ENCODE measurements at regions not wholly inside any gene's neighbourhood (a gene's known extent, or its start where the extent isn't known, plus 50 kb on each side); places are given as distances from the start of the nearest gene placed in this dataset.

- no peak overlapping the region for H3K4me2 ChIP-seq
- no peak for TF ChIP-seq Cebpa-rat (IDR thresholded peaks at IDR 0.05)
- no peaks in the 10 kb centered on the region for H3K27me3 ChIP-seq
- H3K27ac ChIP-seq: no peak overlapping the region
- no peaks in the 10 kb centered on the region for H3K9me3 ChIP-seq (replicated peaks in 1 of 11)
- no peaks in the 10 kb centered on the region for H4K20me1 ChIP-seq
- H3K4me3 ChIP-seq: no peak overlapping the region
- H3K36me3 ChIP-seq: no peaks in the 10 kb centered on the region
- no peaks in the 10 kb centered on the region for H3K4me1 ChIP-seq
- no peak overlapping the region for H3K9ac ChIP-seq
Measured at GRCh38 chr14:27228053-27228452, 630.2 kb upstream of the NOVA1 start.

- H3K4me1 ChIP-seq: no peaks in the 10 kb centered on the region
- no peak overlapping the region for H3K4me3 ChIP-seq
- no peak overlapping the region for H3K9ac ChIP-seq
- H4K20me1 ChIP-seq: no peaks in the 10 kb centered on the region
- no peaks in the 10 kb centered on the region for H3K36me3 ChIP-seq
- no peaks in the 10 kb centered on the region for H3K9me3 ChIP-seq (replicated peaks in 1 of 11)
- no peak for TF ChIP-seq Cebpa-rat (IDR thresholded peaks at IDR 0.05)
- no peaks in the 10 kb centered on the region for H3K27me3 ChIP-seq
- no peak overlapping the region for H3K27ac ChIP-seq
- no peak overlapping the region for H3K4me2 ChIP-seq
Measured at GRCh38 chr14:27234331-27234730, 636.5 kb upstream of the NOVA1 start.

- H4K20me1 ChIP-seq: no peaks in the 10 kb centered on the region
- no peak overlapping the region for H3K4me3 ChIP-seq
- H3K27ac ChIP-seq: no peak overlapping the region
- no peaks in the 10 kb centered on the region for H3K4me1 ChIP-seq
- no peaks in the 10 kb centered on the region for H3K27me3 ChIP-seq
- no peak for TF ChIP-seq Cebpa-rat (IDR thresholded peaks at IDR 0.05)
- H3K4me2 ChIP-seq: no peak overlapping the region
- no peak overlapping the region for H3K9ac ChIP-seq
- no peaks in the 10 kb centered on the region for H3K9me3 ChIP-seq (replicated peaks in 1 of 11)
- no peaks in the 10 kb centered on the region for H3K36me3 ChIP-seq
Measured at GRCh38 chr14:27236601-27237000, 638.8 kb upstream of the NOVA1 start.

GRCh38 chr14:27242874-27243273 lies 645.0 kb upstream of the NOVA1 start:
- Histone ChIP-seq H3K4me2 (no peak overlapping the region), H4K20me1 (no peaks in the 10 kb centered on the region), H3K9ac (no peak overlapping the region), H3K9me3 (replicated peaks in 1 of 11) (no peaks in the 10 kb centered on the region), H3K4me3 (no peak overlapping the region), H3K27me3 (no peaks in the 10 kb centered on the region), H3K27ac (no peak overlapping the region), H3K4me1 (no peaks in the 10 kb centered on the region), H3K36me3 (no peaks in the 10 kb centered on the region)
- no peak for TF ChIP-seq Cebpa-rat (IDR thresholded peaks at IDR 0.05)

GRCh38 chr14:27243365-27243764 lies 645.5 kb upstream of the NOVA1 start:
- no peak overlapping the region for H3K4me2 ChIP-seq

GRCh38 chr14:27245947-27246346 lies 648.1 kb upstream of the NOVA1 start:
- no peaks in the 10 kb centered on the region for H3K27me3 ChIP-seq
- H3K4me1 ChIP-seq: no peaks in the 10 kb centered on the region
- H3K36me3 ChIP-seq: no peaks in the 10 kb centered on the region
- TF ChIP-seq Cebpa-rat (IDR thresholded peaks at IDR 0.05): no peak
- no peak overlapping the region for H3K9ac ChIP-seq
- 0 out of 22 replicates have a peak, but pooled peaks cover 0 to 6% (median 0%) of the 10 kb centered on the region in 11 experiments for H3K9me3 ChIP-seq (replicated peaks in 1 of 11)
- H3K4me2 ChIP-seq: no peak overlapping the region
- H3K27ac ChIP-seq: no peak overlapping the region
- no peaks in the 10 kb centered on the region for H4K20me1 ChIP-seq
- H3K4me3 ChIP-seq: no peak overlapping the region

More at GRCh38 chr14:27243365-27243764, 645.5 kb upstream of the NOVA1 start:
- no peaks in the 10 kb centered on the region for H4K20me1 ChIP-seq
- H3K27ac ChIP-seq: no peak overlapping the region
- no peak overlapping the region for H3K4me3 ChIP-seq
- H3K9me3 ChIP-seq (replicated peaks in 1 of 11): 0 out of 22 replicates have a peak, but pooled peaks cover 0 to 1% (median 0%) of the 10 kb centered on the region in 11 experiments
- H3K4me1 ChIP-seq: no peaks in the 10 kb centered on the region
- H3K36me3 ChIP-seq: no peaks in the 10 kb centered on the region
- H3K27me3 ChIP-seq: no peaks in the 10 kb centered on the region
- no peak for TF ChIP-seq Cebpa-rat (IDR thresholded peaks at IDR 0.05)
- H3K9ac ChIP-seq: no peak overlapping the region

- H3K27me3 ChIP-seq: no peaks in the 10 kb centered on the region
- H3K27ac ChIP-seq: no peak overlapping the region
- H3K9me3 ChIP-seq (replicated peaks in 1 of 11): no peaks in the 10 kb centered on the region
- H3K4me2 ChIP-seq: no peak overlapping the region
- no peaks in the 10 kb centered on the region for H3K36me3 ChIP-seq
- no peak overlapping the region for H3K4me3 ChIP-seq
- TF ChIP-seq Cebpa-rat (IDR thresholded peaks at IDR 0.05): no peak
- no peak overlapping the region for H3K9ac ChIP-seq
- no peaks in the 10 kb centered on the region for H4K20me1 ChIP-seq
- no peaks in the 10 kb centered on the region for H3K4me1 ChIP-seq
Measured at GRCh38 chr14:27253966-27254365, 656.1 kb upstream of the NOVA1 start.

- Histone ChIP-seq H3K9ac (no peak overlapping the region), H4K20me1 (no peaks in the 10 kb centered on the region), H3K27me3 (no peaks in the 10 kb centered on the region), H3K9me3 (replicated peaks in 1 of 11) (no peaks in the 10 kb centered on the region), H3K4me2 (no peak overlapping the region), H3K36me3 (no peaks in the 10 kb centered on the region), H3K4me3 (no peak overlapping the region), H3K27ac (no peak overlapping the region), H3K4me1 (no peaks in the 10 kb centered on the region)
- TF ChIP-seq Cebpa-rat (IDR thresholded peaks at IDR 0.05): no peak
Measured at GRCh38 chr14:27256805-27257204, 659.0 kb upstream of the NOVA1 start.

GRCh38 chr14:27267876-27268275 lies 670.0 kb upstream of the NOVA1 start:
- Histone ChIP-seq H3K4me1 (no peaks in the 10 kb centered on the region), H3K4me2 (no peak overlapping the region), H3K9me3 (replicated peaks in 1 of 11) (no peaks in the 10 kb centered on the region), H3K36me3 (no peaks in the 10 kb centered on the region), H3K27ac (no peak overlapping the region), H3K4me3 (no peak overlapping the region), H3K9ac (no peak overlapping the region), H3K27me3 (no peaks in the 10 kb centered on the region), H4K20me1 (no peaks in the 10 kb centered on the region)
- TF ChIP-seq Cebpa-rat (IDR thresholded peaks at IDR 0.05): no peak

GRCh38 chr14:27270716-27271115 lies 672.9 kb upstream of the NOVA1 start:
- TF ChIP-seq Cebpa-rat (IDR thresholded peaks at IDR 0.05): no peak
- Histone ChIP-seq H3K4me1 (no peaks in the 10 kb centered on the region), H3K9ac (no peak overlapping the region)

GRCh38 chr14:27278341-27278740 lies 680.5 kb upstream of the NOVA1 start:
- Histone ChIP-seq H3K9me3 (replicated peaks in 1 of 11) (no peaks in the 10 kb centered on the region), H3K4me2 (no peak overlapping the region), H3K27ac (no peak overlapping the region), H3K27me3 (no peaks in the 10 kb centered on the region), H3K36me3 (no peaks in the 10 kb centered on the region), H3K9ac (no peak overlapping the region), H3K4me1 (no peaks in the 10 kb centered on the region), H4K20me1 (no peaks in the 10 kb centered on the region), H3K4me3 (no peak overlapping the region)
- no peak for TF ChIP-seq Cebpa-rat (IDR thresholded peaks at IDR 0.05)

More at GRCh38 chr14:27270716-27271115, 672.9 kb upstream of the NOVA1 start:
- Histone ChIP-seq H3K27me3 (no peaks in the 10 kb centered on the region), H3K4me2 (no peak overlapping the region), H3K36me3 (no peaks in the 10 kb centered on the region), H4K20me1 (no peaks in the 10 kb centered on the region), H3K9me3 (replicated peaks in 1 of 11) (no peaks in the 10 kb centered on the region), H3K27ac (no peak overlapping the region), H3K4me3 (no peak overlapping the region)
